HG03469 (cell line): ENCODE measurements at regions not wholly inside any gene's neighbourhood (a gene's known extent, or its start where the extent isn't known, plus 50 kb on each side); places are given as distances from the start of the nearest gene placed in this dataset.

Source experiments
- ATAC-seq: cut with Tn5 transposase; IDR thresholded peaks from one replicate; pipeline ENCODE4 v1.9.1; 2021; ENCODE audit warnings: mild to moderate bottlenecking, moderate library complexity, moderate number of reproducible peaks; ENCODE audit not compliant: unreplicated experiment

DNA sequence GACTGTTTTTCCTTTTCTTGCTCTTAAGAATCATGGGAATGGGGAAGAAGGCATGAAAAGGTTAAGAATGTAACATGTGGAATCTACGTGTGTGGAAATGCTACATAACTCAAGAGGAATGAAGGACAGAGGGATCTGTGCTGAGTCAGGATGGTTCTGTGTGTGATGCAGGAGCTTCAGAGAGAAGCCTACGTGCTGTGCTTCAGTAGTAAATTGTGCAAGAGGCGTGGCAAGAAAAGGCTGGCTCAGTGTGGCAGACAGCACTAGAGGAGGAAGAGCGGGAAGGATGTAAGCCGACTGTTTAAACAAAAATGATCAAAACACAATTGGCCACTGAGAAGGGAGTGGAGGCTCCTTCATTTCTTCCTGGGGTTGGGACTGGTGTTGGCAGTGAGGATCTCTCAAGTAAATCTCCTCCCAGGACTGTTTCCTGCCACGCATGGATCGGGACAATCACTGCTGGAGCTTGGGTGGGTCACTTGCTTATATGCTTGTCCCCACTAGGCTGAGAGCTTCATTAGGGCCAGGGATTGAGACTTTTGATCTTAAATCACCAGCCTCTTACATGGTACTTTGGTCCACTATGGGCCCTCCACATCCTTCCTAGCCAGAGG lies 59.4 kb upstream of the BASP1 start:
- ATAC-seq: no peak

- ATAC-seq: no peak
These were observed 56.7 kb upstream of the BASP1 start for GRCh38 chr5:17160756-17161040.

GRCh38 chr5:17161662-17162061 lies 55.8 kb upstream of the BASP1 start:
- no peak for ATAC-seq

DNA sequence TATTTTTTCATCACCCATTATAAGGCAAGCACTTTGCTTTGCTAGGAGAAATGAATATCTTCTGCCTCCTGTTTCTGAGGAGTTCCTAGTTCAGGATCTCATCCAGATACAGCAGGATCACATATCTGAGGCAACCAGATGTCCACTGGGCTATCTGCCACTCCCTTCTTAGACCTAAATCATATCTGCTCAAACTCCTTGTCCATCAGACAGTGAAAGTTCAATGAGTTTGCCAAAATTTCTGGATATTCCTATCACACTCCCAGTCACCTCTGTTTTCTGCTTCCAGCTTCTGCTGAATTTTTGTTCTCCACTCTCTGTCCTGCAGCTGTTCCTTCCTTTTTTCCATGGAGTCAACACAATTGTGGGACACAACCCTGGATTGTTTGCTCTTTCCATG lies 54.2 kb upstream of the BASP1 start:
- no peak for ATAC-seq

- no peak for ATAC-seq
These were observed 50.1 kb upstream of the BASP1 start for GRCh38 chr5:17167171-17167891.
